Endodermal cell (in vitro differentiated cells): ENCODE measurements at regions not wholly inside any gene's neighbourhood (a gene's known extent, or its start where the extent isn't known, plus 50 kb on each side); places are given as distances from the start of the nearest gene placed in this dataset.

ENCODE experiments used
- DNase-seq: peaks from one replicate; pipeline ENCODE4 v3.0.0-alpha.2; 2017
- H3K27ac ChIP-seq: 2 replicates; pipeline ENCODE4 v1.5.1; 2013; ENCODE audit warnings: mild to moderate bottlenecking, low read depth, low read length, moderate library complexity
- H3K27me3 ChIP-seq: 2 replicates; pipeline ENCODE4 v1.6.1; 2013; ENCODE audit warnings: mild to moderate bottlenecking, low read length, moderate library complexity; ENCODE audit not compliant: insufficient read depth, control insufficient read depth, poor library complexity, severe bottlenecking
- H3K36me3 ChIP-seq: 2 replicates; pipeline ENCODE4 v1.7.0; 2013; ENCODE audit warnings: mild to moderate bottlenecking, low read length, moderate library complexity; ENCODE audit not compliant: control insufficient read depth, insufficient read depth
- H3K4me1 ChIP-seq: one replicate; pipeline ENCODE4 v1.7.0; 2013; ENCODE audit warnings: low read length; ENCODE audit not compliant: control insufficient read depth, insufficient read depth
- H3K4me3 ChIP-seq: 2 replicates; pipeline ENCODE4 v1.5.1; 2013; ENCODE audit warnings: mild to moderate bottlenecking, low read length, moderate library complexity
- H3K9ac ChIP-seq: 2 replicates; pipeline ENCODE4 v1.6.1; 2013; ENCODE audit warnings: mild to moderate bottlenecking, low read length, moderate library complexity; ENCODE audit not compliant: poor library complexity, severe bottlenecking; ENCODE audit errors: extremely low read depth
- H3K9me3 ChIP-seq: 2 replicates; pipeline ENCODE4 v1.6.1; 2013; ENCODE audit warnings: mild to moderate bottlenecking, low read length, moderate library complexity; ENCODE audit not compliant: control insufficient read depth
- H3K27ac Mint-ChIP-seq: 2 replicates; pipeline ENCODE4 v1.8.0; 2020; ENCODE audit warnings: mixed read lengths
- H3K27me3 Mint-ChIP-seq: 2 replicates; pipeline ENCODE4 v1.8.0; 2021; ENCODE audit warnings: mild to moderate bottlenecking, mixed read lengths; ENCODE audit not compliant: insufficient read depth
- H3K36me3 Mint-ChIP-seq: 2 replicates; pipeline ENCODE4 v1.8.0; 2020; ENCODE audit warnings: low read depth, mixed read lengths
- H3K4me1 Mint-ChIP-seq: 2 replicates; pipeline ENCODE4 v1.8.0; 2020; ENCODE audit warnings: mixed read lengths
- H3K4me3 Mint-ChIP-seq: 2 replicates; pipeline ENCODE4 v1.8.0; 2020; ENCODE audit warnings: mild to moderate bottlenecking, moderate library complexity, mixed read lengths
- H3K9me3 Mint-ChIP-seq: 2 replicates; pipeline ENCODE4 v1.8.0; 2020; ENCODE audit warnings: mild to moderate bottlenecking, mixed read lengths
- WGBS, 2 experiments: methylation state at CpG; one replicate each; pipeline versions ENCODE4 v1.1.5 to v1.1.7; 2013; ENCODE audit warnings: missing lambda C conversion rate in 2 of 2, mixed read lengths in 1 of 2; ENCODE audit not compliant: insufficient coverage in 1 of 2, insufficient read length in 1 of 2; 5-methylcytosine and 5-hydroxymethylcytosine counted together
- TF ChIP-seq, protein P1 (sequence below): fragments of 200-600 bp; sonication (generic); conservative IDR thresholded peaks from 2 replicates; pipeline ENCODE4 v1.5.0; 2021; ENCODE audit warnings: antibody characterized with exemption, mild to moderate bottlenecking

DNA sequence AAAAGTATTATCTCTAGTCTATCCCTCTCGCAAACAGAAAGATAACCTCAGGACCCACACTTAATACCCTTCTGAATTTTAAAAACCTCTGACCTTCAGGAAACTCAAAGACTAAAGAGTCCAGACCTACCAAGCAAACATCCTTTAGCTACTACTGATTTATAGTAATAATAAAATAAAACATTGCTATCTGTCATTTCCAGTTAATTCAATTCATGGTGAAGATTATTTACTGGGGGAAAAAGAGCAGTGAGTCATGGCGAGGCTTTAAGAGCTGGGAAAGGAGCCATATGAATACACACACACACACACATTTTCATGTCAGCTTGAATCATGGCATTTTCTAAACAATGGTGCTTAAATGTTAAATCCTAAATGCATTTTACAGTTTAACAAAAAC, 87.1 kb downstream of the FAM76B start:
- TF ChIP-seq, protein P1, sequence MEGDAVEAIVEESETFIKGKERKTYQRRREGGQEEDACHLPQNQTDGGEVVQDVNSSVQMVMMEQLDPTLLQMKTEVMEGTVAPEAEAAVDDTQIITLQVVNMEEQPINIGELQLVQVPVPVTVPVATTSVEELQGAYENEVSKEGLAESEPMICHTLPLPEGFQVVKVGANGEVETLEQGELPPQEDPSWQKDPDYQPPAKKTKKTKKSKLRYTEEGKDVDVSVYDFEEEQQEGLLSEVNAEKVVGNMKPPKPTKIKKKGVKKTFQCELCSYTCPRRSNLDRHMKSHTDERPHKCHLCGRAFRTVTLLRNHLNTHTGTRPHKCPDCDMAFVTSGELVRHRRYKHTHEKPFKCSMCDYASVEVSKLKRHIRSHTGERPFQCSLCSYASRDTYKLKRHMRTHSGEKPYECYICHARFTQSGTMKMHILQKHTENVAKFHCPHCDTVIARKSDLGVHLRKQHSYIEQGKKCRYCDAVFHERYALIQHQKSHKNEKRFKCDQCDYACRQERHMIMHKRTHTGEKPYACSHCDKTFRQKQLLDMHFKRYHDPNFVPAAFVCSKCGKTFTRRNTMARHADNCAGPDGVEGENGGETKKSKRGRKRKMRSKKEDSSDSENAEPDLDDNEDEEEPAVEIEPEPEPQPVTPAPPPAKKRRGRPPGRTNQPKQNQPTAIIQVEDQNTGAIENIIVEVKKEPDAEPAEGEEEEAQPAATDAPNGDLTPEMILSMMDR = no peak
- no peak overlapping the region for H3K4me3 ChIP-seq
- no peaks in the 10 kb centered on the region for H3K9me3 Mint-ChIP-seq
- H3K4me1 Mint-ChIP-seq = peaks cover 9% of the 10 kb centered on the region
- no peaks in the 10 kb centered on the region for H3K36me3 ChIP-seq
- no peaks in the 10 kb centered on the region for H3K36me3 Mint-ChIP-seq
- H3K27me3 ChIP-seq = no peaks in the 10 kb centered on the region
- 58% methylated on average over 2 of the region's 2 CpGs; no CpG with 5 or more reads in 1 of the 2 experiments for WGBS, 2 experiments
- H3K9me3 ChIP-seq = no peaks in the 10 kb centered on the region
- H3K27ac Mint-ChIP-seq = no peak overlapping the region
- H3K27me3 Mint-ChIP-seq = peaks cover 4% of the 10 kb centered on the region
- H3K27ac ChIP-seq = no peak overlapping the region
- DNase-seq = no peak
- H3K9ac ChIP-seq = no peak overlapping the region
- H3K4me3 Mint-ChIP-seq = no peak overlapping the region
- H3K4me1 ChIP-seq = no peaks in the 10 kb centered on the region

DNA sequence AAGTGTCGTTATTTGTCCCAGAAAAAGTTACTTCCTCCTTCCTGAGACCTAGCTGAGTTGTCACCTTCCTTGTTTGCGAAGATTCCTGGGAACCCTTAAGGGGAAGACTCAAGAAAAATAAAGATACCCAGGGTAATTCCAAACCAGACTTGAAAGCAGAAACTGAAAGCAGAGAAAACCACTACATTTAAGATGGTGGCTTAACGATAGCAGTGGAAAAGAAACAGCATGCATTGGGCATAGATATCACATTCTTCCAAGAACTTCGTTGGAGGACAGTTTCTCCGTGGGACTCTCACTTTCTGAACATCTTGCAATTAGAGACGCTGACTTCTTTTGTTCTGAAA, 89.1 kb downstream of the FAM76B start:
- H3K27ac ChIP-seq = no peak overlapping the region
- no peaks in the 10 kb centered on the region for H3K9me3 ChIP-seq
- H3K27me3 Mint-ChIP-seq = peaks cover 4% of the 10 kb centered on the region
- no peaks in the 10 kb centered on the region for H3K9me3 Mint-ChIP-seq
- H3K4me1 Mint-ChIP-seq = peaks cover 9% of the 10 kb centered on the region
- H3K4me3 Mint-ChIP-seq = no peak overlapping the region
- no peaks in the 10 kb centered on the region for H3K36me3 ChIP-seq
- H3K36me3 Mint-ChIP-seq = no peaks in the 10 kb centered on the region
- no peak overlapping the region for H3K4me3 ChIP-seq
- DNase-seq = no peak
- TF ChIP-seq, protein P1 = no peak
- H3K27ac Mint-ChIP-seq = no peak overlapping the region
- H3K9ac ChIP-seq = no peak overlapping the region
- H3K27me3 ChIP-seq = no peaks in the 10 kb centered on the region
- no peaks in the 10 kb centered on the region for H3K4me1 ChIP-seq
- WGBS, 2 experiments = 89 to 90% methylated on average over 6 of the region's 6 CpGs

DNA sequence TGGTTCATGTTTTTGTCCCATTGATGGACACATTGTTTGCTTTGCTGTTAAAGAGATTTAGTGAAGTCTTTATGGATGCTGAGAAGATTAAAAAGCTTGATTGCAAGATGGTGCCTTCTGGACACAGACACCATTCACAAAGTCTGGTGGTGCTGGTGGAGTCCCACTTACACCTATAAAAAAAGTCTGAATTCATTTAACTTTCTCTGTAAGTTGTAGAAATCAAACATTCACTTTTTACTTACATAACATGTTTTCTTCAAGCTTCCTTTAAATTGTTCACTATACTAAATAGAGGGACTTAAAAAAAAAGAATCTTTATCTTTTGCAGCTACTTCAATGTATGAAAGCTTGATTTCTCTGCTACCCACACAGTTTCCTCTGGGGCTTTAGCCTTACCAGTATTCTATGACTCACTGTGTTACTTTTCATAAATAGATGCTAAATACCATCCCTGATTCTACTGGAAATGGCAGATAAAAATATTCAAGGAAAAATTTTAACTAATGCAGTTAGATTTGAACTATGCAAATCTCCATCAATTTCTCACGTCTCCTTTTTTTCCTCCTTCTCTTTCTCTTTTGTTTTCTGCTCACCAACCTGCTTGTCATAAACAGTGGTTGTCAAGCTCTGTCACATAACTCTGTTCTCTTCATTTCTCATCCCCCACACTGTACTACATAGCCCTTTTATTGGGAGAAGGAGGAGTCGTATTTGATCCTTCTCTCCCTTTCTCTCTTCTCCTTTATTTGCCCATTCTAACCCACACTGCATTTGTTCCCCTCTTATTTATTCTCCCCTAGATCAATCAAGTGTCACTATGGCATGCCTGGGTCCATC, 89.7 kb downstream of the FAM76B start:
- no peak for DNase-seq
- Mint-ChIP-seq H3K4me3 (no peak overlapping the region), H3K27ac (no peak overlapping the region), H3K4me1 (peaks cover 9% of the 10 kb centered on the region), H3K36me3 (no peaks in the 10 kb centered on the region), H3K27me3 (peaks cover 4% of the 10 kb centered on the region), H3K9me3 (no peaks in the 10 kb centered on the region)
- WGBS, 2 experiments = 82 to 100% methylated on average over 1 to 2 of the region's 2 CpGs
- H3K9me3 ChIP-seq = no peaks in the 10 kb centered on the region
- TF ChIP-seq, protein P1 = no peak
- H3K4me3 ChIP-seq = no peak overlapping the region
- no peak overlapping the region for H3K27ac ChIP-seq
- H3K9ac ChIP-seq = no peak overlapping the region
- H3K36me3 ChIP-seq = no peaks in the 10 kb centered on the region
- no peaks in the 10 kb centered on the region for H3K27me3 ChIP-seq
- H3K4me1 ChIP-seq = no peaks in the 10 kb centered on the region
